HG03108 (cell line): ENCODE measurements at regions not wholly inside any gene's neighbourhood (a gene's known extent, or its start where the extent isn't known, plus 50 kb on each side); places are given as distances from the start of the nearest gene placed in this dataset.
"Not testable (repeated sequence)": the region's sequence is repeated elsewhere in the genome, so short reads cannot be mapped to it uniquely, and the experiment has no call there.

Source experiments
- ATAC-seq: cut with Tn5 transposase; IDR thresholded peaks from one replicate; pipeline ENCODE4 v1.9.1; 2021; ENCODE audit warnings: moderate library complexity; ENCODE audit not compliant: unreplicated experiment

- no peak for ATAC-seq
These were observed 208.2 kb upstream of the DCC start for GRCh38 chr18:52131845-52132244.

DNA sequence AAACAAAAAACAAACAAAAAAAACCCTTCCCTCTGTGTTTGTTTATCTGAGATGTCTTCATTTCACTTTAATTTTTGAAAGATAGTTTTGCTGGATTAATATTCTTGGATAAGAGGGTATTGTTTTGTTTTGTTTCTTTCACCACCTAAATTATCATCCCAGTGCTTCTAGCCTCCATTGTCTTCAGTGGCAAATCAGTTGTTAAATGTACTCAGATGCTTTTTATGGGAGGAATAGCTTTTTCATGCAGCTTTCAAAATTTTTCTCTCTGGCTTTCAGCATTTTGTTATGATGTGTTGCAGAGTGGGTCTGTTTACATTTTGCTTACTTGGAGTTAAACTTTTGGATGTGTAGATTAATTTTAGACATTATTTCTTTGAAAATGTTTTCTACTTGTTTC, 203.5 kb upstream of the DCC start:
- no peak for ATAC-seq

- ATAC-seq = no peak
These were observed 199.0 kb upstream of the DCC start for GRCh38 chr18:52140986-52141385.

DNA sequence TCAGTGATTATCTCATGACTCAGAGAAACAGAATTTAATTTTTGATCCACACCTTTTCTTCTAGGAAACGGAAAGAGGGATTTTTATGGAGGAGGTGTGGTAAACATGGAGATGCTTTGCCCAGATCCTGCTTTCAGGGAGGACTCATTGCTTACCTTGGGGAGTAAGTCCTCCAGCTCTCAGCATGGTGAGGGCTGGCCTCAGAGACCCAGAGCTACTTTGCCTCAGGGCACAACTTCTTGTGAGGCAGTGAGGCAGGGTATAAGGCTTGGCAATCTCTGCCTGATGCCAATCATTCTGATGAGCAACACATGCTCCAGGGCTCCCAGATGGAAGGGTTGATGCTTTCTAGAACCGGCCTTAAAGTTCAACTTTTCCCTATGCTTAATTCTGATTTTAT, 189.9 kb upstream of the DCC start:
- no peak for ATAC-seq

DNA sequence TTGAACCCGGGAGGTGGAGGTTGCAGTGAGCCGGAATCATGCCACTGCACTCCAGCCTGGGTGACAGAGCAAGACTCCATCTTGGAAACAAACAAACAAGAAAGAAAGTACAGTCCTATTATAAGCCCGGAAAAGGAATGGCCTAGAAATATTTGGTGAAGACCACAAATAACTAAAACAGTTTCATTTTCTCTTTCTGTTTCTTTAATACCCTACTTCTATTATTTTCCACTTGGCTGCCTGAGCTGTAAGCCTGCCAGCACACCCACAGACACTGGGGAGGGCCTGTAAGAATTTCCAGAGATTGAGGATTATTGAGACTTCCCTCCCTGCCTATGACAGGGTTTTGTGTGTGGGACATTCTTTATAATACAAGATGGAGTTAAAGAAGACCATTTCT, 188.0 kb upstream of the DCC start:
- no peak for ATAC-seq

DNA sequence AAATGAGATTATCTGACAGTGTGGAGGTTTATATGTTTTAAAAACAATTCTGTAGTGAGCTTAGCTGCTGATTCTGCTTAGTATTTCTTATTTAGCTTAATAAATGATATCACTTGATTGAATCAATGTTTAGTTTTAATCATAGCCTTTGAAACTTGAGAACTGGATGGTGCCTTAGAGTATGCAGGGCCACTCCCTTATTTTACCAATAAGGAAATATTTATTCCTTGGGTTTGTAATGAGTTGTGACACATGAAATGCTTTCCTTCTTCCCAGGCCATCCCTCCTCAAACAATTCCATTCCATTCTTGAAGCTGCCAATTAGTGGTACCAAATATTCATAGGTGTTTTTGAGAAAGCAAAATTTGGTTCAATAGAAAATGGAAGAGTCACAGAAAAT, 183.8 kb upstream of the DCC start:
- ATAC-seq = no peak

DNA sequence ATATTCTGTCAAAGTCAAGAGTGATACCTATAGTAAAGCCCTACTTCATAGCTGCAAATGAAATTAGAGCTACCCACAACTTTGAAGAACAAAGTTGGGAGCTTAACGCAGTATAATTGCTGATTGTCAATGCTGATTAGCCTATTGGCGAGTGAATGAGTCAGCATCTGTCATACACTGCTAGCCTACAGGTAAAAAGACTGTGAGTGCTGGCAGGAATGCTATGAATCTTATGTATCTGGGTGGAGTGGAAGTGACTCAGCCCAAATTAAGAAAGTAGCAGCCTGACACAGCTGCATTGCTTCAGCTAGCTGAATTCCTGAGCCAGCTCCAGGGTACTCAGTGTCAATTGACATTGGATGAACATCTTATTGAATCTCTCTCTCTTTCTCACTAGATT, 179.4 kb upstream of the DCC start:
- no peak for ATAC-seq

DNA sequence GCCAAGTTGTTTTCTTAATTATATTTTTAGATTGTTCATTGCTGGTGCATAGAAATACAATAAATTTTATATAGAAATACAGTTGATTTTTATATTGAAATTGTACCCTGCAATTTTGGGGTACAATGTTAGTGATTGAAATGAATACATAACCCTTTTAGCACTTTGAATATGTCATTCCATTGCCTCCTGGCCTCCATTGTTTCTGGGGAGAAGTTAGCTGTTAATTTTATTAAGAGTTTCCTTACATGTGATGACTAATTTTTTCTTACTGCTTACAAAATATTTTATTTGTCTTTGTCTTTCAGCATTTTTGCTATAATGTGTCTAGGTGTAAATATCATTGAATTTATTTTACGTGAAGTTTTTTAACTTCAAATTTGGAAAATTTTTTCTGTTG, 176.5 kb upstream of the DCC start:
- no peak for ATAC-seq

- not testable (repeated sequence) for ATAC-seq
These were observed 171.9 kb upstream of the DCC start for GRCh38 chr18:52168131-52168530.

DNA sequence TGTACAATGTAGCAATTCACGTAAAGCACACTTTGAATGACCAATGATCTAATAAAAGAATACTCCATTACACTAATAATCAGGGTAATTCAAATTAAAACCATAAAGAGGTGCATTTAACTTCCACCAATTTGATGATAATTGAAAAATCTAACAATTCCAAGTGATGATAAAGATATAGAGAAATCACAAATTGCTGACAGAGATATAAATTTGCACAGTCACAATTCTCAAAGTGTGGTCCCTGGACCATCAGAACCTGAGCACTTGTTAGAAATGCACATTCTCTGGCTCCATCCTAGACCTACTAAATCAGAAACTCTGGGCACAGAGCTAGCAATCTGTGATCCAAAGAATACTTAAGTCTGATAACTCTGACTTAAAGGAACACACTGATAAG, 165.8 kb upstream of the DCC start:
- ATAC-seq = no peak

DNA sequence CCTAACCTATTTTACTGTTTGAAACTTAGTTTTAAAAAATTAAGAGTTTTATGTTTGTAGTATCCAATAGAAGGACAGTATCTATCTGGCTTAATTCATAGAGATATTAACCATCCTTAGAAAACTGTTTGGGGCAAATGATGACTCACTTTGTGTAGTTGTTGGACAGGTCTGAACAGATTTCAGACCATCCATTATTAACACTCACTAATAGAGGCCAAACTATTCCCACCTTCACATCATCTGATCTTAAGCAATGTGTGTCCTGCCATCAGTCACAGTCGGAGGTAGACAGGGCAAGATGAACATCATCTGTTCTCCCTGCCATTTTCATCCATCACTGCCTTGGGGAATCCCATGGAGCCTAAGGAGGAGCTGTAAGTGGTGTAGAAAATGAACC, 164.6 kb upstream of the DCC start:
- ATAC-seq = no peak

GRCh38 chr18:52183107-52183506, 156.9 kb upstream of the DCC start:
- ATAC-seq = no peak

DNA sequence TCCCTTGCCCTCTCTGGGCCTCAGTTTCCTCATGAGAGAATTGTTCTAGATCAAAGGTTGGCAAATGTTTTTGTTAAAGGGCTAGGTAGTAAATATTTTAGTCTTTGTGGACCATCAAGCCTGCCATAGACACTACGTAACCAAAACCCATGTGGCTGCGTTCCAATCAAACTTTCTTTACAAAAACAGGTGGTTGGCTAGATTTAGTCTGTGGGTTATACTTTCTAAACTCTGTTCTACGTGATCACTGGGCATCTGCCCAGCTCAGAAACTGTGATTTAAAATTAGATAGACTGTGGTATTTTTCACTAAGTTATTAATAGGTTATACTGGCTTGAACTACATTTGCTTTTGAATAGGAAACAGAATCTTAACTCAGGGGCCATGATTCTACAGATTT, 149.8 kb upstream of the DCC start:
- ATAC-seq = no peak

GRCh38 chr18:52190631-52191030, 149.4 kb upstream of the DCC start:
- ATAC-seq = no peak

DNA sequence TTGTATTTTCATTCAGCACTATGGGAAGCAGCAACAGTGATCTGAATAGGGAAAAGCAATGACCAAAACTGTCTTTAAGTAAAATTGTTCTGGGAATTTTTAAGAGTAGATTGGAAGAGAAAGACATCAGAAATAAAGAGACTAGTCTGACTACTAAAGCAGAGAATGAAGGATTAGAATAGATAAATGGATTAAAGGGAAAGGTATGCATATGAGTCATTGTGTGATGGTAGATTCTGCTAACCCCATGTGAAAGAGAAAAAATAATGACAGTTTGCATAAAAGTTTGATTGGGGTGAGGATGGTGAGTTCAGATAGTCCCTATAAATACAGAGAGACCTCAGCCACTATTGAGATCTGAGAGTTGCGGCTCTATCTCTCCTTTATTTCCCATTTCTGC, 139.6 kb upstream of the DCC start:
- no peak for ATAC-seq

- ATAC-seq = no peak
These were observed 138.9 kb upstream of the DCC start for GRCh38 chr18:52200921-52201663.

- ATAC-seq = no peak
These were observed 131.4 kb upstream of the DCC start for GRCh38 chr18:52208646-52209045.

DNA sequence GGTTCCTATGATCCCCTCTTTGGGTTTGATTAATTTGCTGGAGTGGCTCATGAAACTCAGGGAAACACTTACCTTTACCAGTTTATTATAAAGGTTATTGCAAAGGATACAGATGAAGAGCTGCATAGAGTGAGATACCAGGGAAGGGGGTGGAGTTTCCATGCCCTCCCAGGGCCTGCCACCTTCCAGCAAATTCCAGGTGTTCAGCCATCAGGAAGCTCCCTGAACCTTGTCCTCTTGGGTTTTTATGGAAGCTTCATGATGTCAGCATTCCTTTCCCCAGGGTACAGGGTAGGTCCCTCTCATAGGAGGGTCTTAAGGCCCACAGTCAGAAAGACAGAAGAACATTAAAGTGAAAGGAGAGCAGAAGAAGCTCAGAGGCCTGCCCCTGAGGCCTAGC, 123.9 kb upstream of the DCC start:
- ATAC-seq = no peak

GRCh38 chr18:52216666-52217065, 123.3 kb upstream of the DCC start:
- ATAC-seq = no peak

GRCh38 chr18:52219102-52219501, 120.9 kb upstream of the DCC start:
- no peak for ATAC-seq

- no peak for ATAC-seq
These were observed 119.9 kb upstream of the DCC start for GRCh38 chr18:52220062-52220591.

DNA sequence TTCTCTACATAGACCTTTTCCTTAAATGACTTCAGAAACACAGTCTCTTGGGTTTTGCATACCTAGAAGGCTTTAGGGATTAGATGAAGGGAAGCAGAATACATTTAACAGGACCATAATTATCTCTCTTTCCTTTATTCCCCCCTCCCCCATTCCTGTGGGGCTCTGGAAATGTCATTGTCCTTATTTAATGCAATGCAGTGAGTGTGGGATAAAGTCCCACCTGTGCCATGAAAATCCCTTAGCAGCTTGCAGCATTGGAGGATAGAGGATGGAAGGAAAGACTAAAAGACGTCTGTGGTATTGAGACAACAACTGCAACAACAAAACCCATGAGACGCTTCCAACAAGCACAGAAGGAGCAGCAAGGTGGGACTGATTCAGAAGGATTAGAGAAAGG, 117.8 kb upstream of the DCC start:
- no peak for ATAC-seq

GRCh38 chr18:52227536-52227935, 112.5 kb upstream of the DCC start:
- no peak for ATAC-seq
